ENCODE measurements at regions not wholly inside any gene's neighbourhood (a gene's known extent, or its start where the extent isn't known, plus 50 kb on each side); places are given as distances from the start of the nearest gene placed in this dataset.

DNA sequence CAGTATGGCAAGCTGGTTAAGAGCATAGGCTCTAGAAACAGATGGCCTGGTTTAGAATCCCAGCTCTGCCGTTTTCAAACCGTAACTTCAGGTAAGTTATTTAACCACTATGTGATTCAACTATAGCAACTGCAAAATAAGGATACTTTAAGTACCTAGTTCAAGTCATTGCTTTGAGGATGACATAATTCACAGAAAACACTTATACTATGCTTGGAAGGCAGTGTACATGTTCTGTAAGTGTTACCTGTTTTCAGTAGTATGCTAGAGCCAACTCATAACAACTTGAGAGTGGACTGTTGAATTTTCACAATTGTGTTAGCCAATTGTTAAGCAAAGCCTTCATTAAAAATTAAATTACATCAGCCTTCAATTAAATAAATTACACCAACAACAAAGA lies 134.8 kb upstream of the BEND6 start:
- TF ChIP-seq POLR2A (IDR thresholded peaks at IDR 0.05; ENCODE audit: low read length) (no peak), GATA1 (IDR thresholded peaks at IDR 0.05; ENCODE audit: low read depth, low read length) (no peak)

All from erythroblast (primary cell).